Neuronal stem cell (in vitro differentiated cells): ENCODE measurements at regions not wholly inside any gene's neighbourhood (a gene's known extent, or its start where the extent isn't known, plus 50 kb on each side); places are given as distances from the start of the nearest gene placed in this dataset.

ENCODE experiments used
- DNase-seq: peaks from one replicate; pipeline ENCODE4 v3.0.0-alpha.2; 2013; ENCODE audit warnings: low spot score
- H2AFZ ChIP-seq: one replicate; pipeline ENCODE4 v1.6.1; 2013; ENCODE audit warnings: mild to moderate bottlenecking, low read length, inconsistent platforms
- H2AK5ac ChIP-seq: 2 replicates; pipeline ENCODE4 v1.6.1; 2013; ENCODE audit warnings: low read depth, mild to moderate bottlenecking, inconsistent platforms, low read length, moderate library complexity, mixed read lengths
- H2BK120ac ChIP-seq: 2 replicates; pipeline ENCODE4 v1.6.1; 2013; ENCODE audit warnings: low read depth, mild to moderate bottlenecking, inconsistent platforms, low read length, moderate library complexity, mixed read lengths
- H2BK12ac ChIP-seq: one replicate; pipeline ENCODE4 v1.6.1; 2013; ENCODE audit warnings: low read length, inconsistent platforms
- H2BK15ac ChIP-seq: 2 replicates; pipeline ENCODE4 v1.6.1; 2013; ENCODE audit warnings: mild to moderate bottlenecking, low read length, inconsistent platforms, mixed read lengths
- H2BK5ac ChIP-seq: one replicate; pipeline ENCODE4 v1.6.1; 2013; ENCODE audit warnings: inconsistent platforms, mild to moderate bottlenecking, low read length, moderate library complexity
- H3K14ac ChIP-seq: one replicate; pipeline ENCODE4 v1.6.1; 2013; ENCODE audit warnings: low read length, inconsistent platforms
- H3K18ac ChIP-seq: 2 replicates; pipeline ENCODE4 v1.6.1; 2013; ENCODE audit warnings: low read length, inconsistent platforms
- H3K23ac ChIP-seq: 2 replicates; pipeline ENCODE4 v1.6.1; 2013; ENCODE audit warnings: low read depth, mild to moderate bottlenecking, mixed read lengths, low read length, inconsistent platforms; ENCODE audit not compliant: poor library complexity
- H3K27ac ChIP-seq: replicated peaks from 3 replicates; pipeline ENCODE4 v1.5.1; 2013; ENCODE audit warnings: low read length, inconsistent platforms
- H3K27me3 ChIP-seq, 3 experiments: 2 replicates each; pipeline ENCODE4 v1.6.1; 2013; ENCODE audit warnings: low read length in 3 of 3, mild to moderate bottlenecking in 2 of 3, inconsistent platforms in 1 of 3, low read depth in 1 of 3, mixed read lengths in 1 of 3, moderate library complexity in 1 of 3; ENCODE audit not compliant: control insufficient read depth in 3 of 3, insufficient read depth in 3 of 3
- H3K36me3 ChIP-seq, 2 donors: replicated peaks in 1 of 2; 2 replicates each; pipeline ENCODE4 v1.6.1; 2013; ENCODE audit warnings: low read length in 2 of 2; ENCODE audit not compliant: control insufficient read depth in 2 of 2, insufficient read depth in 2 of 2
- H3K4ac ChIP-seq: 2 replicates; pipeline ENCODE4 v1.6.1; 2013; ENCODE audit warnings: inconsistent platforms, mild to moderate bottlenecking, low read length, moderate library complexity
- H3K4me1 ChIP-seq, 2 donors: 1 replicate in 1 of 2; 2 replicates in 1 of 2; pipeline ENCODE4 v1.6.1; 2013; ENCODE audit warnings: low read length in 2 of 2, low read depth in 1 of 2; ENCODE audit not compliant: control insufficient read depth in 2 of 2, insufficient read depth in 1 of 2
- H3K4me2 ChIP-seq: one replicate; pipeline ENCODE4 v1.6.1; 2013; ENCODE audit warnings: mild to moderate bottlenecking, low read length, inconsistent platforms; ENCODE audit not compliant: insufficient read depth, poor library complexity, severe bottlenecking
- H3K4me3 ChIP-seq, 2 donors: 2 replicates each; pipeline ENCODE4 v1.5.1; 2013; ENCODE audit warnings: low read length in 2 of 2, mild to moderate bottlenecking in 2 of 2, inconsistent platforms in 1 of 2, moderate library complexity in 1 of 2
- H3K79me1 ChIP-seq: one replicate; pipeline ENCODE4 v1.6.1; 2013; ENCODE audit warnings: low read depth, mild to moderate bottlenecking, inconsistent platforms, low read length, moderate library complexity
- H3K9ac ChIP-seq: one replicate; pipeline ENCODE4 v1.6.1; 2013; ENCODE audit warnings: mild to moderate bottlenecking, low read depth, low read length, inconsistent platforms; ENCODE audit not compliant: poor library complexity
- H3K9me3 ChIP-seq, 2 donors: replicated peaks in 1 of 2; 2 replicates each; pipeline versions ENCODE3 to v1.6.1; 2013; ENCODE audit warnings: low read length in 2 of 2, mild to moderate bottlenecking in 2 of 2, inconsistent platforms in 1 of 2, low read depth in 1 of 2, mixed read lengths in 1 of 2, moderate library complexity in 1 of 2; ENCODE audit not compliant: control insufficient read depth in 2 of 2, insufficient read depth in 1 of 2
- H4K8ac ChIP-seq: one replicate; pipeline ENCODE4 v1.6.1; 2013; ENCODE audit warnings: low read depth, mild to moderate bottlenecking, inconsistent platforms, low read length, moderate library complexity
- H4K91ac ChIP-seq: one replicate; pipeline ENCODE4 v1.6.1; 2013; ENCODE audit warnings: low read length, low read depth, mild to moderate bottlenecking, inconsistent platforms; ENCODE audit not compliant: poor library complexity
- WGBS, 2 donors: extraction: QIAGEN DNeasy Blood & Tissue Kit; methylation state at CpG; one replicate each; pipeline ENCODE4 v1.1.7; 2013; ENCODE audit warnings: missing lambda C conversion rate in 2 of 2, mixed read lengths in 1 of 2; ENCODE audit not compliant: insufficient read length in 2 of 2, insufficient replicate concordance in 1 of 2; ENCODE audit errors: extremely low coverage in 2 of 2; 5-methylcytosine and 5-hydroxymethylcytosine counted together

GRCh38 chr2:856041-856440, 94.6 kb upstream of the SNTG2 start:
- H3K23ac ChIP-seq = no peak overlapping the region
- H3K9ac ChIP-seq = no peak overlapping the region
- no peak overlapping the region for H4K8ac ChIP-seq
- H3K4me3 ChIP-seq = no peak overlapping the region
- no peak overlapping the region for H2BK12ac ChIP-seq
- H3K27ac ChIP-seq = no peak overlapping the region
- H2AK5ac ChIP-seq = no peak overlapping the region
- H2BK5ac ChIP-seq = no peak overlapping the region
- H3K4me1 ChIP-seq = no peaks in the 10 kb centered on the region
- WGBS, 2 donors = no CpG with 5 or more reads among the region's 2 CpGs
- no peak overlapping the region for H3K4ac ChIP-seq
- H3K18ac ChIP-seq = no peak overlapping the region
- no peak overlapping the region for H4K91ac ChIP-seq
- H3K27me3 ChIP-seq = peaks cover 0 to 7% (median 0%) of the 10 kb centered on the region in 3 experiments
- H3K4me2 ChIP-seq = no peak overlapping the region
- DNase-seq = no peak
- no peaks in the 10 kb centered on the region for H3K9me3 ChIP-seq
- no peak overlapping the region for H2BK15ac ChIP-seq
- H3K79me1 ChIP-seq = no peaks in the 10 kb centered on the region
- H2AFZ ChIP-seq = no peak overlapping the region
- no peaks in the 10 kb centered on the region for H3K36me3 ChIP-seq
- no peak overlapping the region for H2BK120ac ChIP-seq
- no peak overlapping the region for H3K14ac ChIP-seq

- Histone ChIP-seq H3K23ac (no peak overlapping the region), H3K9me3 (no peaks in the 10 kb centered on the region), H2BK12ac (no peak overlapping the region), H2AK5ac (no peak overlapping the region), H3K27ac (no peak overlapping the region), H3K4me3 (no peak overlapping the region), H4K8ac (no peak overlapping the region), H3K14ac (no peak overlapping the region), H3K4me2 (no peak overlapping the region), H4K91ac (no peak overlapping the region), H2BK5ac (no peak overlapping the region), H2AFZ (no peak overlapping the region), H3K18ac (no peak overlapping the region), H3K79me1 (no peaks in the 10 kb centered on the region), H3K9ac (no peak overlapping the region), H3K4me1 (no peaks in the 10 kb centered on the region), H2BK120ac (no peak overlapping the region), H3K4ac (no peak overlapping the region), H2BK15ac (no peak overlapping the region), H3K36me3 (no peaks in the 10 kb centered on the region), H3K27me3 (peaks cover 0 to 7% (median 0%) of the 10 kb centered on the region in 3 experiments)
- DNase-seq = no peak
- WGBS, 2 donors = no CpG with 5 or more reads among the region's 10 CpGs
Measured at GRCh38 chr2:855177-855576, 95.5 kb upstream of the SNTG2 start.

GRCh38 chr2:854460-854859, 96.2 kb upstream of the SNTG2 start:
- Histone ChIP-seq H2AK5ac (no peak overlapping the region), H2AFZ (no peak overlapping the region), H2BK5ac (no peak overlapping the region), H3K9ac (no peak overlapping the region), H3K27me3 (peaks cover 0 to 7% (median 0%) of the 10 kb centered on the region in 3 experiments), H3K23ac (no peak overlapping the region), H2BK12ac (no peak overlapping the region), H3K4me1 (no peaks in the 10 kb centered on the region), H3K36me3 (no peaks in the 10 kb centered on the region), H3K4me2 (no peak overlapping the region), H3K4me3 (no peak overlapping the region), H4K91ac (no peak overlapping the region), H3K79me1 (no peaks in the 10 kb centered on the region), H3K27ac (no peak overlapping the region), H3K9me3 (no peaks in the 10 kb centered on the region), H4K8ac (no peak overlapping the region), H2BK120ac (no peak overlapping the region), H3K4ac (no peak overlapping the region), H2BK15ac (no peak overlapping the region), H3K14ac (no peak overlapping the region), H3K18ac (no peak overlapping the region)
- peak; percentile 11 for DNase-seq
- WGBS, 2 donors = no CpG with 5 or more reads among the region's 3 CpGs

- Histone ChIP-seq H3K27me3 (no peaks in the 10 kb centered on the region), H2BK120ac (no peak overlapping the region), H3K4me2 (no peak overlapping the region), H3K4me3 (no peak overlapping the region), H2AFZ (no peak overlapping the region), H3K36me3 (no peaks in the 10 kb centered on the region), H2BK15ac (no peak overlapping the region), H3K4me1 (no peaks in the 10 kb centered on the region), H3K18ac (no peak overlapping the region), H2BK12ac (no peak overlapping the region), H2BK5ac (no peak overlapping the region), H4K8ac (no peak overlapping the region), H3K27ac (no peak overlapping the region), H3K9ac (no peak overlapping the region), H4K91ac (no peak overlapping the region), H3K23ac (no peak overlapping the region), H2AK5ac (no peak overlapping the region), H3K4ac (no peak overlapping the region), H3K14ac (peak overlapping the region; percentile 21), H3K9me3 (no peaks in the 10 kb centered on the region), H3K79me1 (no peaks in the 10 kb centered on the region)
- WGBS, 2 donors = no CpG with 5 or more reads among the region's 19 CpGs
- DNase-seq = no peak
Measured at GRCh38 chr2:853203-853870, 97.3 kb upstream of the SNTG2 start.
